HepG2 (cell line): ENCODE measurements at regions not wholly inside any gene's neighbourhood (a gene's known extent, or its start where the extent isn't known, plus 50 kb on each side); places are given as distances from the start of the nearest gene placed in this dataset.

Source experiments
- ATAC-seq: fragments of 200-7000 bp; cut with Tn5 transposase; 3 replicates; pipeline ENCODE4 v1.9.1; 2020; ENCODE audit warnings: mild to moderate bottlenecking, moderate library complexity
- BruUV-seq: library from RNA; stranded (reverse); fragments of 400-500 nt; replicated peaks from 2 replicates; lab custom pipeline; 2021; lab: Mats Ljungman, UMichigan
- CTCF ChIA-PET: fragments of 300-600 bp; formaldehyde crosslinking; extraction: SDS; loops from one replicate; lab custom pipeline; 2021; ENCODE audit warnings: low total read pairs, inconsistent platforms, low intra/inter-chr PET ratio; lab: Yijun Ruan, JAX
- POLR2A ChIA-PET: fragments of 350-600 bp; sonication (Branson Sonifier 250); formaldehyde crosslinking; loops from one replicate; lab custom pipeline; 2020; ENCODE audit warnings: antibody characterized with exemption, inconsistent platforms; lab: Yijun Ruan, JAX
- DNase-seq: peaks from one replicate; pipeline ENCODE4 v3.0.0-alpha.2; 2015; ENCODE audit warnings: low spot score
- FAIRE-seq: peaks from 3 replicates; lab custom pipeline; 2011; peaks lifted over from hg19 to GRCh38; lab: Jason Lieb, UNC
- H2AFZ ChIP-seq: one replicate; pipeline ENCODE4 v1.6.1; 2011; ENCODE audit warnings: low read length, inconsistent platforms
- H3K27ac ChIP-seq: fragments of 300-600 bp; 3 replicates; pipeline ENCODE4 v1.8.0; 2011; ENCODE audit warnings: mixed run types, mild to moderate bottlenecking, mixed read lengths, low read length, inconsistent platforms; ENCODE audit not compliant: insufficient read depth; ENCODE audit errors: extremely low read length
- H3K27me3 ChIP-seq, 2 experiments: fragments of 200-600 bp in 1 of 2; 2 replicates in 1 of 2; 3 replicates in 1 of 2; pipeline versions ENCODE4 v1.6.0 to v1.8.0; 2011; ENCODE audit warnings: low read length in 2 of 2, mild to moderate bottlenecking in 2 of 2, moderate library complexity in 2 of 2, inconsistent platforms in 1 of 2; ENCODE audit not compliant: insufficient read depth in 2 of 2, control insufficient read depth in 1 of 2
- H3K36me3 ChIP-seq, 2 experiments: fragments of 200-600 bp in 1 of 2; replicated peaks in 1 of 2; 2 replicates in 1 of 2; 3 replicates in 1 of 2; pipeline versions ENCODE4 v1.5.1 to v1.8.0; 2011; ENCODE audit warnings: low read length in 2 of 2, inconsistent platforms in 1 of 2; ENCODE audit not compliant: insufficient read depth in 2 of 2, control insufficient read depth in 1 of 2
- H3K4me1 ChIP-seq: 2 replicates; pipeline ENCODE4 v1.5.1; 2012; ENCODE audit warnings: low read length, inconsistent platforms; ENCODE audit not compliant: insufficient read depth
- H3K4me2 ChIP-seq: 2 replicates; pipeline ENCODE4 v1.6.0; 2011; ENCODE audit warnings: low read depth, low read length, inconsistent platforms
- H3K4me3 ChIP-seq, 3 experiments: fragments of 200-600 bp in 1 of 3; sonication (generic), shearing (Covaris generic) in 1 of 3; replicated peaks in 1 of 3; 2 replicates each; pipeline ENCODE4 v1.5.1; 2011 to 2016; ENCODE audit warnings: low read length in 3 of 3, inconsistent platforms in 2 of 3, low read depth in 2 of 3, mild to moderate bottlenecking in 2 of 3, control low read depth in 1 of 3, mixed read lengths in 1 of 3; ENCODE audit not compliant: insufficient read depth in 1 of 3
- H3K79me2 ChIP-seq: one replicate; pipeline ENCODE4 v1.6.1; 2011; ENCODE audit warnings: low read length, inconsistent platforms; ENCODE audit not compliant: insufficient read depth
- H3K9ac ChIP-seq: 2 replicates; pipeline ENCODE4 v1.6.0; 2011; ENCODE audit warnings: mild to moderate bottlenecking, low read depth, low read length, inconsistent platforms; ENCODE audit not compliant: insufficient read depth
- H3K9me3 ChIP-seq: 2 replicates; pipeline ENCODE4 v1.5.1; 2012; ENCODE audit warnings: mild to moderate bottlenecking, low read length
- H4K20me1 ChIP-seq: 2 replicates; pipeline ENCODE4 v1.6.0; 2011; ENCODE audit warnings: inconsistent platforms, mild to moderate bottlenecking, low read length, moderate library complexity; ENCODE audit not compliant: insufficient read depth
- CBX5 ChIP-seq: sonication (generic); formaldehyde crosslinking; IDR thresholded peaks from 2 replicates; pipeline ENCODE4 v1.4.0; 2020; ENCODE audit warnings: missing genetic modification reagents, borderline replicate concordance
- FOXP4 ChIP-seq: sonication (generic); formaldehyde crosslinking; IDR thresholded peaks from 2 replicates; pipeline ENCODE4 v1.4.0; 2020; ENCODE audit warnings: missing genetic modification reagents
- GZF1 ChIP-seq: sonication (generic); formaldehyde crosslinking; IDR thresholded peaks from 2 replicates; pipeline ENCODE4 v1.5.1; 2020; ENCODE audit warnings: mild to moderate bottlenecking, missing genetic modification reagents
- TBP ChIP-seq: sonication (generic); formaldehyde crosslinking; IDR thresholded peaks from 2 replicates; pipeline ENCODE4 v1.5.0; 2020; ENCODE audit warnings: missing genetic modification reagents
- ZNF660 ChIP-seq: sonication (generic); formaldehyde crosslinking; IDR thresholded peaks from 2 replicates; pipeline ENCODE4 v1.5.1; 2020; ENCODE audit warnings: mild to moderate bottlenecking, low read depth, missing genetic modification reagents, borderline replicate concordance
- ZSCAN12 ChIP-seq: sonication (generic); formaldehyde crosslinking; IDR thresholded peaks from 2 replicates; pipeline ENCODE4 v1.9.0; 2021; ENCODE audit warnings: mild to moderate bottlenecking, missing genetic modification reagents
- ZZZ3 ChIP-seq: sonication (generic); formaldehyde crosslinking; IDR thresholded peaks from 2 replicates; pipeline ENCODE4 v1.4.0; 2020; ENCODE audit warnings: missing genetic modification reagents, mild to moderate bottlenecking, borderline replicate concordance
- WGBS: methylation state at CpG from one replicate; pipeline ENCODE4 v1.1.6; 2017; ENCODE audit warnings: low lambda C conversion rate; 5-methylcytosine and 5-hydroxymethylcytosine counted together
- in situ Hi-C: cut with HindIII; loops from 2 replicates; pipeline ENCODE4 v1.10.0; 2017; ENCODE audit warnings: low pct_unique_long_range_greater_than_20kb; ENCODE audit not compliant: extremely low pct_ligation_motif_present
- intact Hi-C: fragments of 100-400 bp; cut with micrococcal nuclease; formaldehyde crosslinking; loops from one replicate; pipeline ENCODE4 v1.10.0; 2022; ENCODE audit not compliant: unreplicated experiment

- H4K20me1 ChIP-seq: no peaks in the 10 kb centered on the region
- no peak for TF ChIP-seq FOXP4
- TF ChIP-seq TBP (CRISPR knock-in tag): no peak
- TF ChIP-seq ZZZ3 (CRISPR knock-in tag): no peak
- TF ChIP-seq, all 625 proteins: peak for 0
- Histone ChIP-seq H2AFZ (no peak overlapping the region), H3K36me3 (no peaks in the 10 kb centered on the region), H3K27me3 (no peaks in the 10 kb centered on the region), H3K27ac (no peak overlapping the region), H3K4me2 (no peak overlapping the region), H3K4me1 (peaks cover 52% of the 10 kb centered on the region), H3K79me2 (no peaks in the 10 kb centered on the region), H3K9ac (no peak overlapping the region), H3K4me3 (no peak overlapping the region), H3K9me3 (no peaks in the 10 kb centered on the region)
- WGBS: 87% methylated on average over 1 of the region's 1 CpG
- in situ Hi-C loops: no loop called here
- ATAC-seq (no peak), DNase-seq (no peak), FAIRE-seq (no peak)
- CTCF ChIA-PET: no interaction called here
- POLR2A ChIA-PET: no interaction called here
- BruUV-seq: no TSS peak
- intact Hi-C loops: no loop called here
Observed at GRCh38 chr14:54120260-54120659, 163.6 kb upstream of the BMP4 start.

- no peaks in the 10 kb centered on the region for H3K36me3 ChIP-seq
Observed at GRCh38 chr14:54121466-54122027, 164.9 kb upstream of the BMP4 start.

More at GRCh38 chr14:54121466-54122027, 164.9 kb upstream of the BMP4 start:
- TF ChIP-seq GZF1 (CRISPR knock-in tag) (no peak), CBX5 (no peak), ZSCAN12 (CRISPR knock-in tag) (no peak), ZNF660 (CRISPR knock-in tag) (no peak), ZZZ3 (CRISPR knock-in tag) (no peak)
- TF ChIP-seq, all 625 proteins: peak for 0
- FAIRE-seq (no peak), ATAC-seq (no peak), DNase-seq (no peak)
- Histone ChIP-seq H3K79me2 (no peaks in the 10 kb centered on the region), H2AFZ (no peak overlapping the region), H3K27me3 (no peaks in the 10 kb centered on the region), H3K4me2 (no peak overlapping the region), H3K9ac (no peak overlapping the region), H4K20me1 (no peaks in the 10 kb centered on the region), H3K4me3 (no peak overlapping the region), H3K4me1 (peaks cover 39% of the 10 kb centered on the region), H3K9me3 (no peaks in the 10 kb centered on the region), H3K27ac (no peak overlapping the region)
- WGBS: 97% methylated on average over 5 of the region's 5 CpGs
- ChIA-PET POLR2A (no interaction called here), CTCF (no interaction called here)
- no TSS peak for BruUV-seq
- intact Hi-C loops (no loop called here), in situ Hi-C loops (no loop called here)
